AG04449 (cell line): ENCODE measurements at regions not wholly inside any gene's neighbourhood (a gene's known extent, or its start where the extent isn't known, plus 50 kb on each side); places are given as distances from the start of the nearest gene placed in this dataset.

Experiments
- CTCF ChIA-PET: fragments of 350-600 bp; formaldehyde crosslinking; extraction: SDS; loops from one replicate; lab custom pipeline; 2021; ENCODE audit warnings: antibody characterized with exemption; lab: Yijun Ruan, JAX
- POLR2A ChIA-PET: fragments of 400-600, 350-600 bp; formaldehyde crosslinking; extraction: SDS; loops from one replicate; lab custom pipeline; 2020; ENCODE audit warnings: antibody characterized with exemption, inconsistent platforms; lab: Yijun Ruan, JAX
- DNase-seq: peaks from one replicate; pipeline ENCODE4 v3.0.0-alpha.2; 2010; ENCODE audit warnings: low read depth, low spot score
- H3K4me3 ChIP-seq: 2 replicates; pipeline ENCODE4 v1.5.1; 2011; ENCODE audit warnings: low read depth, mild to moderate bottlenecking, control low read depth, low read length
- TF ChIP-seq, protein P1 (sequence below): IDR thresholded peaks from one replicate; pipeline ENCODE4 v1.5.1; 2011; ENCODE audit warnings: mild to moderate bottlenecking, moderate library complexity, low read length, control low read depth, inconsistent platforms; ENCODE audit not compliant: insufficient read depth; ENCODE audit errors: missing control alignments

DNA sequence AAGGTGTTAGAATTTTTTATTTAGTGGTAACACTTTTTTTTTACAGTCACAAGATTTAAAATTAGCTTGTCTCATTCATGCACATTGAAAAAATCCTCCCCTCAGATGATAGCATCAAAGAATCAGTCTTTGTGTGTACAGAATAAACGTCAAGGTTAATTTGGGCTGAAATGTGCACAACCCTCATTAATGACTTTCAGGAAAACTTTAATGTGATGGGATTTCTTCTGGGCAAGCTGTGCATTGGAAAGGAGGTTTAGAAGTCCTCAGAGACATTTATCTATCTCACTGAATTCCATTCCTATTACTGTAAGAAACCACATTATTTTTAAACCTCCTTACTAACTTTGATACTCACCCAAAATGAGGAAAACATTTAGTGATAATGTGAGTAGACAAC lies 88.2 kb upstream of the TECRL start:
- ChIA-PET CTCF (no interaction called here), POLR2A (no interaction called here)
- DNase-seq, result no peak

DNA sequence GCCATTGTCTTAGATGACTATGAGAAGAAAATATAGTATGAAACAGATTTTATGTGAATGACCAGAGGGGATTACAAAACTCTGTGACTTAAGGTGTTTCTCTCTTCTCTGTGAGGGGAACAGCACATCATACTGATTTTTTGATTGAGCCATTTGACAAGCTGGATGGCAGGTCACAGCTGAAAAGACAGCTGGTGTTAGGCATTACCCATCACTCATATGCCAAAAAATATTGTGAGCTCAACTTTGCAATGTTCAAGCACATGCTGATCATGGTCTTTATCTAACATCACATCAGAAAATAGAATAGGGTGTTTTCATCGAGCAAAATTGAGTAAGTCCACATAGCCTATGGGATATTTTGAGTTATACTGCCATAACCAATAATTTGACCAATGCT lies 86.7 kb upstream of the TECRL start:
- ChIA-PET CTCF (no interaction called here), POLR2A (no interaction called here)
- DNase-seq, result no peak
- TF ChIP-seq, protein P1, sequence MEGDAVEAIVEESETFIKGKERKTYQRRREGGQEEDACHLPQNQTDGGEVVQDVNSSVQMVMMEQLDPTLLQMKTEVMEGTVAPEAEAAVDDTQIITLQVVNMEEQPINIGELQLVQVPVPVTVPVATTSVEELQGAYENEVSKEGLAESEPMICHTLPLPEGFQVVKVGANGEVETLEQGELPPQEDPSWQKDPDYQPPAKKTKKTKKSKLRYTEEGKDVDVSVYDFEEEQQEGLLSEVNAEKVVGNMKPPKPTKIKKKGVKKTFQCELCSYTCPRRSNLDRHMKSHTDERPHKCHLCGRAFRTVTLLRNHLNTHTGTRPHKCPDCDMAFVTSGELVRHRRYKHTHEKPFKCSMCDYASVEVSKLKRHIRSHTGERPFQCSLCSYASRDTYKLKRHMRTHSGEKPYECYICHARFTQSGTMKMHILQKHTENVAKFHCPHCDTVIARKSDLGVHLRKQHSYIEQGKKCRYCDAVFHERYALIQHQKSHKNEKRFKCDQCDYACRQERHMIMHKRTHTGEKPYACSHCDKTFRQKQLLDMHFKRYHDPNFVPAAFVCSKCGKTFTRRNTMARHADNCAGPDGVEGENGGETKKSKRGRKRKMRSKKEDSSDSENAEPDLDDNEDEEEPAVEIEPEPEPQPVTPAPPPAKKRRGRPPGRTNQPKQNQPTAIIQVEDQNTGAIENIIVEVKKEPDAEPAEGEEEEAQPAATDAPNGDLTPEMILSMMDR, result no peak
- no peak overlapping the region for H3K4me3 ChIP-seq

More for the DNA sequence above, 88.2 kb upstream of the TECRL start:
- TF ChIP-seq, protein P1, result no peak
- H3K4me3 ChIP-seq, result no peak overlapping the region

DNA sequence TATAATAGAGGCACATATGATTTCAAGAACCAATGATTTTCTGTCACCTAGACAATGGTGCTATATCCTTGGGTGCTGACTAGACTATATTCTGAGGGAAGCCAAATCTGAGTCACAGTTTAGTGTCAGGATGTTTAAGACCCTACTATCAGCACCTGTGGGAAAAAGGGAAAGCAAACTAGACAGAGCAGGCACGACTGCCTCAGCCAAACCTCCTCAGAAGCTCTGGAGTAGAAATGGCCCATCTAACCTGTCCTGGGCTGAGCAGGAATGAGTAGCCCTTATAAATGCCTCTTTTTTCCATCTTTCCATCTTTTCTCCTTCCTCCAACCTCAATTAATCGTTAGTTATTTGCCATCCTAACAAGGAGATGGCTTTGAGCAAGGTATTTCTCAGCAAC lies 80.4 kb upstream of the TECRL start:
- DNase-seq, result no peak
- ChIA-PET CTCF (no interaction called here), POLR2A (no interaction called here)
- no peak overlapping the region for H3K4me3 ChIP-seq
- TF ChIP-seq, protein P1, result no peak

DNA sequence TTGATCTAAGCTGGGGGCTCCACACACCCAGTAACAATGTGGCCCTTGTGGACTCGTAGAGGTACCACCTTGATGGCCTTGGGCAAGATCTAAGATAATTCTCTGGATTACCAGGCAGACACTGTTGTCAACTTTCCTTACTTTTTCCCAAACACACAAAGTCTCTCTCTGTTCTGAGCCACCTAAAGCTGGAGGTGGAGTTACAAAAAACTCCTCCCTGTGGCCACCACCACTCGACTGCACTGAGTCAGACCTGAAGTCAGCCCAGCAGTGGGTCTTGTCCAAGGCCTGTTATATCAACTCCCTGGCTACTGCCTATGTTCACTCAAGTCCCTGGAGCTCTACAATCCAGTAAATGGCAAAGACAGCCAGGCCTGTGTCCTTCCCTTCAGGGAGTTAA lies 70.1 kb upstream of the TECRL start:
- DNase-seq, result no peak
- TF ChIP-seq, protein P1, result no peak
- no peak overlapping the region for H3K4me3 ChIP-seq
- ChIA-PET CTCF (no interaction called here), POLR2A (no interaction called here)

DNA sequence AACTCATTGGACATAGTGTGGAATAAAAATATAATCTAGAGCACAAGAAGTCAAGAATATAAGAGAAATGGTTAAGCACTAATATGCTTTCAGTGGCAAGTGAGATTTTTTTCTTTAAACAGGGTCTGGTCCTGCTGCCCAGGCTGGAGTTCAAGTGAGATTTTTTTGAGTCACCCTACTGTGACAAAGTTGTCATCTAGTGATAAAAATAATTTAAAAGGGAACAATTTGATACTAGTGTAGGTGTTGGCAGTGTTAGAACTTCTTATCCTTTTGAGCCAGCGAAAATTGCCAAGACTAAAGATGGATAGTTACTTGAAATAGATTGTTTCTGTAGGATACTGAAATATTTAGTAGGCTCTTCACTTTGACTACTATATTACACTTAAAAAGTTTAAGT lies 67.9 kb upstream of the TECRL start:
- TF ChIP-seq, protein P1, result no peak
- CTCF ChIA-PET, result no interaction called here
- H3K4me3 ChIP-seq, result no peak overlapping the region
- DNase-seq, result no peak
- POLR2A ChIA-PET, result no interaction called here

DNA sequence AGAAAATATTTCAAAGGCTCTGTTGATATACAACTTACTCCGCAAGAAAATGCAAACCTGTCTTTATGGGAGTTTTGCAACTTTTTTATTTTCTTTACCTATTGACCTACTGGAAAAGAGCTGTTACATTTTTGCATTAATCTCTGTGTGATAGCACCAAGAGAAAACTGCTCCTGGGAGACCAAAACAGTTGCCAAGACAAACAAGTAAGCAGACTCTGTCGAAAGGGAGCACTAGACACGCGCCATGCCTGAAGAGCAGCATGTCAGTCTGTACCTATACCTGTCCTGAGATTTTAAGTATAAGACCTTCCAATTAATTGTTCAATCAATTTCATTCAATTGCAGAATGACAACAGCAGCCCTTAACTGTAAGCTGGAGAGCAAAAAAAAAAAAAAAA lies 56.0 kb upstream of the TECRL start:
- TF ChIP-seq, protein P1, result no peak
- CTCF ChIA-PET, result no interaction called here
- no peak for DNase-seq
- POLR2A ChIA-PET, result no interaction called here
- no peak overlapping the region for H3K4me3 ChIP-seq
